GM18870 (cell line): ENCODE measurements at regions not wholly inside any gene's neighbourhood (a gene's known extent, or its start where the extent isn't known, plus 50 kb on each side); places are given as distances from the start of the nearest gene placed in this dataset.
"Not testable (repeated sequence)": the region's sequence is repeated elsewhere in the genome, so short reads cannot be mapped to it uniquely, and the experiment has no call there.

Experiments
- ATAC-seq: cut with Tn5 transposase; IDR thresholded peaks from one replicate; pipeline ENCODE4 v1.9.1; 2021; ENCODE audit warnings: moderate library complexity; ENCODE audit not compliant: unreplicated experiment

GRCh38 chr20:50455245-50455644 lies 54.9 kb upstream of the PTPN1 start:
- not testable (repeated sequence) for ATAC-seq

DNA sequence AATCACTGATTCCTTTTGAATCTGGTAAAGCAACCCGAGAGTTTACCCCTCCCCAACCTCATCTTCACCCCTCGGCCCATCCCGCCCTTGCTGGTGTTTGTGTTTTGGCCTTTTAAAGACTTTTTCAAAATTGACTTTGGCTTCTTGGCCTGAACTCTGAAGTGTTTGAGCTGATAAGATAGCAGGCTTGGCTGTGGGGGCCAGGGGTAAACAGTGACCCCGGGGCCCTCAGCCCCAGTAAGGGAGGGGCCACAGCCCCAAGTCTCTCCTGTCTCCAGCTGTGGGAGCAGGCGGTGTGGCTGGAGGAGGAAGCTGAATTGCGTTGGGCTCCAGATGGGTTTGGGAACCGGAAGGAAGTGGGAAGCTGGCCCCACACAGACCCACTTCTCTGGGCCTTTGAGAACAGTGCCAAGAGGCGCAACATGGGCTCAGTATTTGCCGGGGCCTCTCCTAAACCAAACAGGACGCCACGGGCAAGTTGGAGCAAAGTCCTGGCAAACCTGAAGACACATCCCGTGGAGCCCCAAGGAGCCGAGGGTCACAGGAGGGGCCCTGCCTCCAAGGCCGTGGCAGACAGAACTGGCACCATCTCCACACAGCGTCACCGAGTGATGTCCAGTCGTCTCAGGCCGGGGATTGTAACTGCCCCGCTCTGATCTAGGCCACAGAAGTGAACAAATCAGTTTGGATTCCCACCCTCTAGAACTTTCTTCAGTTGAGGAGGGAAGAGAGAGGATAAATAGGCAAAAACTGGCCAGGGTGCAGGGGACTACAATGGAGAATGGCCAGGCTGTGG lies 54.3 kb upstream of the PTPN1 start:
- no peak for ATAC-seq

GRCh38 chr20:50456452-50457324 lies 53.5 kb upstream of the PTPN1 start:
- ATAC-seq: no peak

DNA sequence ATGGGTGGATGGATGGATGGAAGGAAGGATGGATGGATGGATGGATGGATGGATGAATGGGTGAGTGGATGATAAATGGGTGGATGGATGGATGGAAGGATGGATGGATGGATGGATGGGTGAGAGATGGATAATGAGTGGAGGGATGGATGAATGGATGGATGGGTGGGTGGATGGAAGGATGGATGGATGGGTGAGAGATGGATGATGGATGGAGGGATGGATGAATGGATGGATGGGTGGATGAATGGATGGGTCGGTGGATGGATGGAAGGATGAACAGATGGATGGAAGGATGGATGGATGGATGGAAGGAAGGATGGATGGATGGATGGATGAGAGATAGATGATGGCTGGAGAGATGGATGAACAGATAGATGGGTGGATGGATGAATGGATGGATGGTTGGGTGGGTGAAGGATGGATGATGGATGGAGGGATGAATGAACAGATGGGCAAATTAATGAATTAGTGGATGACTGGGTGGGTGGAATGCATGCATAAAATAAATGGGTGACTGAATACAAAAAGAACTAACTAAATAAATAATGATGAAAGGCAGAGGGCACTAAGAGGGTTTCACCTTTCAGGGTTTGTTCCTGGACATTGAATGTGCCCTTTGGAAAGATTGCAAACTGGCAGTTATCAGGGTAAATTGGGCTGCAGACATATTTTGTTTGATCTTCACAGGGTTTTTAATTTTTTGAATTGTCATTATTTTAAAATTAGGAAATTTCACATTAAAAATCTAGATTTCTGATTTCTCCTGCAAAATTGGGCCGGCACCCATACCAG lies 50.9 kb upstream of the PTPN1 start:
- no peak for ATAC-seq

GRCh38 chr20:50460115-50460607 lies 50.0 kb upstream of the PTPN1 start:
- no peak for ATAC-seq
